ENCODE measurements at regions not wholly inside any gene's neighbourhood (a gene's known extent, or its start where the extent isn't known, plus 50 kb on each side); places are given as distances from the start of the nearest gene placed in this dataset.

DNA sequence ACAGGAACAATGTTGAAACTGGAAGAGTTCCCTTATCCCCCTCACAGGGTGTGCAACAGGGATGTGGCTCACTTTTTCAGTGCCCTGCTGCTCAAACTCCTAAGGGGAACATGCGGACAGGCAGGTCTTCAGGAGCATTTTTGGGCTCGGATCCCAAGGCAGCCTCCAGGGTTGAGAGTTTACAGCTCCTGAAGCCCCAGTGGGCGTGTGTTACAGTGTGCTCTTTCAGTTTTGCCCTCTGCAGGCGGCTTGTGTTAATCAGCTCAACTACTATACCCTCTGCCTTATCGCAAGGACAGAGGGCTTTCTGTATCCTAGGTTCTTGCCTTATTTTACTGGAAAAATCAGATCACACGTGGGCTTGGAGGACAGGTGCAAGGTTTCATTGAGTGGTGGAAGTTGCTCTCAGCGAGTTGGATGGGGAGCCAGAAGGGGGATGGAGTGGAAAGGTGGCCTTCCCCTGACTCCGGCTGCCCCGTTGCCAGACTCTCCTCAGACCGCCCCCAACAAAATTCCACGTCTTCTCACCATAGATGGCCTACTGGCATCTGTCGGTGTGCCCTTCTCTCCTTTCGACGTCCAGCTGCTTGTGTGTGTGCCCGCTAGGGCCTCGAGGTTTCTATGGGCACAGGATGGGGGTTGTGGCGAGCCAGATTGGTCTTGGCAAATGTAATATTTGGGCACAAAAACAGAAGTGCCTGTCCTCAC is 541.9 kb downstream of the TMX3 start:
- TF ChIP-seq REST (IDR thresholded peaks at IDR 0.05; ENCODE audit: low read depth), result no peak
- TF ChIP-seq, protein P1, sequence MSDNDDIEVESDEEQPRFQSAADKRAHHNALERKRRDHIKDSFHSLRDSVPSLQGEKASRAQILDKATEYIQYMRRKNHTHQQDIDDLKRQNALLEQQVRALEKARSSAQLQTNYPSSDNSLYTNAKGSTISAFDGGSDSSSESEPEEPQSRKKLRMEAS (IDR thresholded peaks at IDR 0.05), result no peak
- TF ChIP-seq RAD21 (IDR thresholded peaks at IDR 0.05; ENCODE audit: low read depth), result no peak
- no peak for TF ChIP-seq TAF1 (IDR thresholded peaks at IDR 0.05; ENCODE audit: low read depth)
- TF ChIP-seq CEBPB (IDR thresholded peaks at IDR 0.05), result no peak
- TF ChIP-seq YY1 (IDR thresholded peaks at IDR 0.05; ENCODE audit: low read depth), result no peak
- TF ChIP-seq EGR1 (IDR thresholded peaks at IDR 0.05), result no peak
- TF ChIP-seq EP300 (IDR thresholded peaks at IDR 0.05; ENCODE audit: borderline replicate concordance), result no peak

Data from Ishikawa (cell line).